GM12891 (cell line): ENCODE measurements at regions not wholly inside any gene's neighbourhood (a gene's known extent, or its start where the extent isn't known, plus 50 kb on each side); places are given as distances from the start of the nearest gene placed in this dataset.

Source experiments
- PAX5 ChIP-seq: IDR thresholded peaks from 2 replicates; pipeline ENCODE4 v1.6.1; 2011; ENCODE audit warnings: low read length, moderate library complexity, mild to moderate bottlenecking; ENCODE audit not compliant: insufficient read depth, severe bottlenecking
- POLR2A ChIP-seq: IDR thresholded peaks from 2 replicates; pipeline ENCODE4 v1.6.1; 2011; ENCODE audit warnings: low read depth, low read length, control low read depth
- POLR2AphosphoS5 ChIP-seq: IDR thresholded peaks from 2 replicates; pipeline ENCODE4 v1.6.1; 2011; ENCODE audit warnings: low read depth, low read length, control low read depth
- POU2F2 ChIP-seq: IDR thresholded peaks from 2 replicates; pipeline ENCODE4 v1.6.1; 2011; ENCODE audit warnings: low read depth, mild to moderate bottlenecking, control low read depth, low read length, moderate library complexity
- SPI1 ChIP-seq: IDR thresholded peaks from 2 replicates; pipeline ENCODE4 v1.6.1; 2011; ENCODE audit warnings: low read depth, low read length, control low read depth
- TAF1 ChIP-seq: IDR thresholded peaks from 2 replicates; pipeline ENCODE4 v1.6.1; 2011; ENCODE audit warnings: low read depth, low read length, control low read depth

DNA sequence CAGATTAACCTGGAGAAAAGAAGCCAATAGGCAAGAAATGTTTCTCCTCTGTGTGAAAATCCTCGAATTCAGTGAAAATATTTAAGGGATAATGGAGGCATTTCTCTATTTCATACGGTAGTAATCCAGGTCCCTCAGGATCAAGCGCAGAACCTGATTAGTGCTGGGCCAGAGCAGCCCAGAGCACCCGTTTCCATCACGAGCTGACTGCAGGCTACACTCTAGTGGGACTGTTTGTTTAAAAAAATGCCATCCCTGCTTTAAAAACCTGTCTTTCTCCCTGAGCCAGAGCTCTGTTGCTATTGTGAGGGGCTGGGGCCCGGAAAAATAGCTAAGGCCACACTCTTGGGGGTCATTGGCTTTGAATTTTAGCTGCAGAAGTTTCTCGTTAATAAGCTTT lies 223.2 kb upstream of the E2F8 start:
- TF ChIP-seq POLR2A (no peak), POLR2AphosphoS5 (no peak), PAX5 (no peak), TAF1 (no peak), POU2F2 (no peak), SPI1 (no peak)
